IMR-90 (cell line): ENCODE measurements at regions not wholly inside any gene's neighbourhood (a gene's known extent, or its start where the extent isn't known, plus 50 kb on each side); places are given as distances from the start of the nearest gene placed in this dataset.
A peak's percentile ranks its signal among the peaks of the same experiment; 100 is the strongest.

ENCODE experiments used
- ATAC-seq: fragments of 200-7000 bp; cut with Tn5 transposase; 2 replicates; pipeline ENCODE4 v1.9.1; 2020; ENCODE audit warnings: low read depth, mild to moderate bottlenecking, moderate library complexity
- BruUV-seq: library from RNA; stranded (reverse); fragments of 400-500 nt; replicated peaks from 2 replicates; lab custom pipeline; 2021; lab: Mats Ljungman, UMichigan
- CTCF ChIA-PET: fragments of 300-600 bp; formaldehyde crosslinking; extraction: SDS; loops from one replicate; lab custom pipeline; 2021; ENCODE audit warnings: antibody characterized with exemption; lab: Yijun Ruan, JAX
- POLR2A ChIA-PET: fragments of 300-600 bp; sonication (Branson Sonifier 250); formaldehyde crosslinking; loops from one replicate; lab custom pipeline; 2022; ENCODE audit warnings: antibody characterized with exemption; ENCODE audit not compliant: unreplicated experiment; lab: Charles Lee
- DNase-seq: peaks from one replicate; pipeline ENCODE4 v3.0.0; 2013
- H2AFZ ChIP-seq: replicated peaks from 2 replicates; pipeline ENCODE3; 2013; ENCODE audit warnings: low read length, mild to moderate bottlenecking; ENCODE audit not compliant: poor library complexity
- H2AK5ac ChIP-seq: 2 replicates; pipeline ENCODE4 v1.6.1; 2013; ENCODE audit warnings: low read depth, low read length, inconsistent platforms
- H2AK9ac ChIP-seq: replicated peaks from 2 replicates; pipeline ENCODE3; 2013; ENCODE audit warnings: mild to moderate bottlenecking, low read depth, low read length, moderate library complexity; ENCODE audit not compliant: poor library complexity
- H2BK120ac ChIP-seq: 2 replicates; pipeline ENCODE4 v1.6.1; 2013; ENCODE audit warnings: low read depth, low read length, inconsistent platforms
- H2BK15ac ChIP-seq: 3 replicates; pipeline ENCODE4 v1.6.1; 2013; ENCODE audit warnings: low read depth, low read length, inconsistent platforms
- H2BK20ac ChIP-seq: 2 replicates; pipeline ENCODE4 v1.6.1; 2013; ENCODE audit warnings: low read depth, mild to moderate bottlenecking, inconsistent platforms, low read length, moderate library complexity
- H2BK5ac ChIP-seq: 2 replicates; pipeline ENCODE4 v1.6.1; 2013; ENCODE audit warnings: mild to moderate bottlenecking, low read depth, low read length, inconsistent platforms; ENCODE audit not compliant: poor library complexity, severe bottlenecking
- H3K14ac ChIP-seq: replicated peaks from 2 replicates; pipeline ENCODE4 v1.6.1; 2013; ENCODE audit warnings: low read depth, low read length, inconsistent platforms
- H3K18ac ChIP-seq: 2 replicates; pipeline ENCODE4 v1.6.1; 2013; ENCODE audit warnings: low read depth, low read length, control low read depth
- H3K23ac ChIP-seq: 2 replicates; pipeline ENCODE4 v1.6.1; 2013; ENCODE audit warnings: low read depth, low read length, inconsistent platforms
- H3K27ac ChIP-seq: 2 replicates; pipeline ENCODE4 v1.5.1; 2013; ENCODE audit warnings: mild to moderate bottlenecking, control low read depth, low read length; ENCODE audit not compliant: insufficient read depth
- H3K27me3 ChIP-seq: 2 replicates; pipeline ENCODE4 v1.6.1; 2013; ENCODE audit warnings: low read length; ENCODE audit not compliant: control insufficient read depth, insufficient read depth
- H3K36me3 ChIP-seq: 2 replicates; pipeline ENCODE4 v1.6.1; 2013; ENCODE audit warnings: low read length, mixed read lengths; ENCODE audit not compliant: control insufficient read depth, insufficient read depth
- H3K4ac ChIP-seq: 2 replicates; pipeline ENCODE4 v1.6.1; 2013; ENCODE audit warnings: low read depth, low read length, inconsistent platforms
- H3K4me1 ChIP-seq: 2 replicates; pipeline ENCODE4 v1.6.1; 2013; ENCODE audit warnings: low read length, mixed read lengths; ENCODE audit not compliant: control insufficient read depth, insufficient read depth
- H3K4me2 ChIP-seq: 2 replicates; pipeline ENCODE4 v1.6.1; 2013; ENCODE audit warnings: low read depth, mild to moderate bottlenecking, control low read depth, low read length, moderate library complexity
- H3K4me3 ChIP-seq: 2 replicates; pipeline ENCODE4 v1.5.1; 2013; ENCODE audit warnings: low read depth, mild to moderate bottlenecking, control low read depth, low read length, moderate library complexity; ENCODE audit not compliant: insufficient read depth
- H3K56ac ChIP-seq: 2 replicates; pipeline ENCODE4 v1.6.1; 2013; ENCODE audit warnings: low read length, inconsistent platforms; ENCODE audit not compliant: insufficient read depth; ENCODE audit errors: extremely low read depth
- H3K79me1 ChIP-seq, 2 experiments: 2 replicates each; pipeline ENCODE4 v1.6.1; 2013; ENCODE audit warnings: low read length in 2 of 2, inconsistent platforms in 1 of 2, low read depth in 1 of 2
- H3K9ac ChIP-seq: 2 replicates; pipeline ENCODE4 v1.6.1; 2013; ENCODE audit warnings: low read depth, low read length, control low read depth
- H3K9me1 ChIP-seq: 2 replicates; pipeline ENCODE4 v1.6.1; 2013; ENCODE audit warnings: low read length, inconsistent platforms; ENCODE audit not compliant: insufficient read depth
- H3K9me3 ChIP-seq: 2 replicates; pipeline ENCODE4 v1.6.1; 2013; ENCODE audit warnings: low read length; ENCODE audit not compliant: control insufficient read depth, insufficient read depth
- H4K20me1 ChIP-seq: 2 replicates; pipeline ENCODE4 v1.6.1; 2013; ENCODE audit warnings: low read length, inconsistent platforms; ENCODE audit not compliant: insufficient read depth
- H4K5ac ChIP-seq: 2 replicates; pipeline ENCODE4 v1.6.1; 2013; ENCODE audit warnings: mild to moderate bottlenecking, low read depth, low read length, control low read depth
- H4K8ac ChIP-seq, 2 experiments: 2 replicates each; pipeline ENCODE4 v1.6.1; 2013; ENCODE audit warnings: low read depth in 2 of 2, low read length in 2 of 2, control low read depth in 1 of 2, inconsistent platforms in 1 of 2
- H4K91ac ChIP-seq: 2 replicates; pipeline ENCODE4 v1.6.1; 2013; ENCODE audit warnings: low read depth, low read length, inconsistent platforms; ENCODE audit not compliant: insufficient read depth
- CTCF ChIP-seq: conservative IDR thresholded peaks from 2 replicates; pipeline ENCODE4 v1.5.1; 2012; ENCODE audit warnings: mild to moderate bottlenecking, low read depth, low read length, improper control_type of control experiment
- RAD21 ChIP-seq: IDR thresholded peaks from 2 replicates; pipeline ENCODE4 v1.6.1; 2012; ENCODE audit warnings: low read length, improper control_type of control experiment
- SMC3 ChIP-seq: fragments of 150-350 bp; IDR thresholded peaks from 2 replicates; pipeline ENCODE4 v1.6.1; 2016; ENCODE audit warnings: low read depth, mild to moderate bottlenecking, antibody characterized with exemption, low read length, moderate library complexity
- WGBS, 2 experiments: methylation state at CpG; one replicate each; pipeline versions ENCODE4 v1.1.5 to v1.1.7; 2013; ENCODE audit warnings: missing lambda C conversion rate in 2 of 2; ENCODE audit not compliant: insufficient read length in 1 of 2; ENCODE audit errors: extremely low coverage in 2 of 2; 5-methylcytosine and 5-hydroxymethylcytosine counted together
- dilution Hi-C: fragments of 300-500 bp; cut with HindIII; formaldehyde crosslinking; loops from one replicate; pipeline ENCODE4 v1.14.3; 2018; ENCODE audit warnings: low sequenced_read_pairs; ENCODE audit not compliant: unreplicated experiment
- in situ Hi-C: fragments of 300-500 bp; cut with MboI; formaldehyde crosslinking; loops from 3 replicates; pipeline ENCODE4 v1.14.3; 2019; ENCODE audit warnings: low sequenced_read_pairs, inconsistent platforms, mixed read lengths
- intact Hi-C: fragments of 100-400 bp; cut with micrococcal nuclease; formaldehyde crosslinking; loops from 2 replicates; pipeline ENCODE4 v1.10.0; 2022
- TF ChIP-seq, protein P1 (sequence below): fragments of 150-350 bp; IDR thresholded peaks from 2 replicates; pipeline ENCODE4 v1.6.1; 2017; ENCODE audit warnings: mild to moderate bottlenecking, antibody characterized with exemption, low read length, low read depth

- no peaks in the 10 kb centered on the region for H3K9me1 ChIP-seq
- DNase-seq (peak; percentile 51), ATAC-seq (peak; percentile 97)
- no peaks in the 10 kb centered on the region for H4K20me1 ChIP-seq
- no peak overlapping the region for H4K8ac ChIP-seq
- POLR2A ChIA-PET: no interaction called here
- H3K4me1 ChIP-seq: no peaks in the 10 kb centered on the region; the same call in 1 of the 2 replicates
- no peak overlapping the region for H2AK5ac ChIP-seq
- no peak overlapping the region for H3K4ac ChIP-seq
- peaks cover 42% of the 10 kb centered on the region for H3K27me3 ChIP-seq
- no peak overlapping the region for H2BK120ac ChIP-seq
- no peak overlapping the region; the same call in 1 of the 2 replicates for H4K5ac ChIP-seq
- BruUV-seq: no TSS peak
- H3K27ac ChIP-seq: no peak overlapping the region
- no peak overlapping the region for H3K18ac ChIP-seq
- H3K4me2 ChIP-seq: peak overlapping the region; percentile 84
- no peak overlapping the region for H3K56ac ChIP-seq
- no peaks in the 10 kb centered on the region for H3K9me3 ChIP-seq
- H3K14ac ChIP-seq: no peak overlapping the region
- 21% methylated on average over 17 of the region's 33 CpGs; no CpG with 5 or more reads in 1 of the 2 experiments for WGBS, 2 experiments
- in situ Hi-C loops (loop anchor here (10.0 kb wide), 1 partner anchor 241 kb away; the partner anchor contains the start of gene NRP2), dilution Hi-C loops (no loop called here), intact Hi-C loops (loop anchor here (2.0 to 5.0 kb wide), 5 partner anchors 159 to 1781 kb away; partner anchors contain the start of gene NRP2)
- H3K79me1 ChIP-seq: no peaks in the 10 kb centered on the region
- TF ChIP-seq CTCF: peak; percentile 91
- peak; percentile 75 for TF ChIP-seq SMC3
- peak; percentile 93 for TF ChIP-seq RAD21
- TF ChIP-seq, protein P1, sequence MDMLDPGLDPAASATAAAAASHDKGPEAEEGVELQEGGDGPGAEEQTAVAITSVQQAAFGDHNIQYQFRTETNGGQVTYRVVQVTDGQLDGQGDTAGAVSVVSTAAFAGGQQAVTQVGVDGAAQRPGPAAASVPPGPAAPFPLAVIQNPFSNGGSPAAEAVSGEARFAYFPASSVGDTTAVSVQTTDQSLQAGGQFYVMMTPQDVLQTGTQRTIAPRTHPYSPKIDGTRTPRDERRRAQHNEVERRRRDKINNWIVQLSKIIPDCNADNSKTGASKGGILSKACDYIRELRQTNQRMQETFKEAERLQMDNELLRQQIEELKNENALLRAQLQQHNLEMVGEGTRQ: no peak
- no peak overlapping the region for H3K23ac ChIP-seq
- no peaks in the 10 kb centered on the region for H3K36me3 ChIP-seq
- no peak overlapping the region for H2AK9ac ChIP-seq
- H2BK5ac ChIP-seq: no peak overlapping the region
- no peak overlapping the region for H2BK15ac ChIP-seq
- peak overlapping the region; percentile 12; the same call in 1 of the 2 replicates for H3K4me3 ChIP-seq
- H3K9ac ChIP-seq: peak overlapping the region; percentile 8; the same call in 1 of the 2 replicates
- no peak overlapping the region for H2BK20ac ChIP-seq
- peak overlapping the region; percentile 84 for H2AFZ ChIP-seq
- H4K91ac ChIP-seq: no peak overlapping the region
- CTCF ChIA-PET: interaction anchor here (0.6 to 1.0 kb wide), 18 partner anchors 8 to 1895 kb away, joined by 3 to 6 read pairs (median 4); no protein-coding TSS in a partner anchor
These were observed 160.3 kb downstream of the INO80D start for GRCh38 chr2:205925373-205926337.
